ENCODE measurements at regions not wholly inside any gene's neighbourhood (a gene's known extent, or its start where the extent isn't known, plus 50 kb on each side); places are given as distances from the start of the nearest gene placed in this dataset.

- FAIRE-seq: no peak
- whole genome bisulfite sequencing, 2 experiments (ENCODE audit: extremely low coverage in 1 of 2, insufficient coverage in 1 of 2, insufficient read length in 1 of 2, insufficient replicate concordance in 2 of 2, low coverage in 1 of 2, low lambda C conversion rate in 2 of 2, missing lambda C conversion rate in 1 of 2): 92% methylated on average over 5 of the region's 5 CpGs; no CpG with 5 or more reads in 1 of the 2 experiments
These were observed 162.6 kb upstream of the AUTS2 start for GRCh38 chr7:69435711-69436110.

More at GRCh38 chr7:69435711-69436110, 162.6 kb upstream of the AUTS2 start:
- H3K9ac ChIP-seq (replicated peaks in 1 of 4; ENCODE audit: extremely low read depth in 1 of 4, low read depth in 3 of 4, low read length in 3 of 4): no peak overlapping the region
- no peak for DNase-seq (ENCODE audit: low read depth in 1 of 2, low spot score in 2 of 2)
- no peak overlapping the region for H3K56ac ChIP-seq (replicated peaks; ENCODE audit: insufficient read length, low read depth, low read length)
- POLR2A ChIA-PET (ENCODE audit: partially characterized antibody): no interaction called here
- H3K79me1 ChIP-seq (ENCODE audit: low read depth, low read length): no peaks in the 10 kb centered on the region
- H2BK120ac ChIP-seq (replicated peaks; ENCODE audit: low read depth, low read length): no peak overlapping the region
- H2BK15ac ChIP-seq (ENCODE audit: low read length): no peak overlapping the region
- H3K36me3 ChIP-seq (ENCODE audit: control insufficient read depth in 2 of 4, insufficient read depth in 4 of 4, low read length in 3 of 4): no peaks in the 10 kb centered on the region
- H3K27ac ChIP-seq (ENCODE audit: low read depth, low read length): no peak overlapping the region
- H3K14ac ChIP-seq (ENCODE audit: insufficient read length): no peak overlapping the region
- no peak overlapping the region for H2BK5ac ChIP-seq (ENCODE audit: low read depth, low read length)
- no peak overlapping the region for H2AFZ ChIP-seq (ENCODE audit: low read length)
- no peaks in the 10 kb centered on the region for H3K79me2 ChIP-seq (ENCODE audit: control insufficient read depth in 1 of 2, insufficient read depth in 2 of 2, low read length in 2 of 2)
- no peaks in the 10 kb centered on the region for H3K9me3 ChIP-seq (ENCODE audit: insufficient read depth in 2 of 2, low read depth in 1 of 2, low read length in 1 of 2)
- H2AK5ac ChIP-seq (ENCODE audit: low read depth, low read length): no peak overlapping the region
- no peak overlapping the region for H3K4me3 ChIP-seq (ENCODE audit: extremely low read depth in 1 of 4, insufficient read depth in 2 of 4, low read depth in 3 of 4, low read length in 4 of 4)
- CTCF ChIA-PET (ENCODE audit: partially characterized antibody): interaction anchor here (1.1 kb wide), 1 partner anchor 15 kb away, joined by 3 read pairs; no protein-coding TSS in a partner anchor
- H4K5ac ChIP-seq (ENCODE audit: insufficient read length, low read depth, low read length): no peak overlapping the region
- no peak overlapping the region for H2BK12ac ChIP-seq (ENCODE audit: low read depth, low read length)
- no peaks in the 10 kb centered on the region for H4K20me1 ChIP-seq (replicated peaks in 1 of 2; ENCODE audit: control insufficient read depth in 1 of 2, insufficient read depth in 2 of 2, low read length in 2 of 2)
- no peak overlapping the region for H3K4ac ChIP-seq (replicated peaks; ENCODE audit: insufficient read length, low read depth, low read length)
- H2BK20ac ChIP-seq (ENCODE audit: low read length): no peak overlapping the region
- H3K23ac ChIP-seq (ENCODE audit: insufficient read length): no peak overlapping the region
- peaks cover 0 to 2% (median under 1%) of the 10 kb centered on the region in 4 experiments; a peak in 1 of 7 replicates for H3K27me3 ChIP-seq (replicated peaks in 1 of 4; ENCODE audit: control insufficient read depth in 3 of 4, extremely low read depth in 1 of 4, insufficient read depth in 3 of 4, low read length in 3 of 4)
- H3K4me1 ChIP-seq (replicated peaks in 1 of 4; ENCODE audit: control insufficient read depth in 3 of 4, insufficient read depth in 4 of 4, low read length in 3 of 4): peaks cover 0 to 1% (median under 1%) of the 10 kb centered on the region in 4 experiments; a peak in 3 of 7 replicates
- no peak overlapping the region for H4K8ac ChIP-seq (ENCODE audit: extremely low read depth, insufficient read depth, low read length)
- no peak overlapping the region for H3K4me2 ChIP-seq (ENCODE audit: insufficient read depth in 1 of 2, low read depth in 2 of 2, low read length in 2 of 2)
- no peaks in the 10 kb centered on the region for H3K23me2 ChIP-seq (ENCODE audit: low read depth, low read length)
- H3K18ac ChIP-seq (ENCODE audit: extremely low read depth, low read length): no peak overlapping the region
- TF ChIP-seq RXRA (IDR thresholded peaks at IDR 0.05; ENCODE audit: insufficient read depth, low read depth, low read length) (no peak), MAFK (IDR thresholded peaks at IDR 0.05; ENCODE audit: low read depth, low read length) (no peak), NRF1 (IDR thresholded peaks at IDR 0.05; ENCODE audit: low read depth, low read length) (no peak), POLR2A (IDR thresholded peaks at IDR 0.05; ENCODE audit: control extremely low read depth in 1 of 2, low read depth in 2 of 2, low read length in 2 of 2) (no peak), RAD21 (IDR thresholded peaks at IDR 0.05 in 1 of 2, conservative IDR thresholded peaks at IDR 0.05 in 1 of 2; ENCODE audit: low read depth in 2 of 2, low read length in 2 of 2) (no peak), RNF2 (IDR thresholded peaks at IDR 0.05; ENCODE audit: borderline replicate concordance, low read depth, low read length, missing control alignments, poor library complexity, severe bottlenecking) (no peak), CBX8 (IDR thresholded peaks at IDR 0.05; ENCODE audit: borderline replicate concordance, low read depth, low read length) (no peak), SP4 (IDR thresholded peaks at IDR 0.05; ENCODE audit: low read length) (no peak)
- TF ChIP-seq, protein P1, sequence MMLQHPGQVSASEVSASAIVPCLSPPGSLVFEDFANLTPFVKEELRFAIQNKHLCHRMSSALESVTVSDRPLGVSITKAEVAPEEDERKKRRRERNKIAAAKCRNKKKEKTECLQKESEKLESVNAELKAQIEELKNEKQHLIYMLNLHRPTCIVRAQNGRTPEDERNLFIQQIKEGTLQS (IDR thresholded peaks at IDR 0.05; ENCODE audit: insufficient read depth, low read depth, low read length): no peak
- no peak overlapping the region for H4K91ac ChIP-seq (replicated peaks; ENCODE audit: insufficient read length, low read length)

Data from H1 (cell line).